HEK293 (cell line): ENCODE measurements at regions not wholly inside any gene's neighbourhood (a gene's known extent, or its start where the extent isn't known, plus 50 kb on each side); places are given as distances from the start of the nearest gene placed in this dataset.

Source experiments
- CTCF ChIA-PET: fragments of 350-600 bp; formaldehyde crosslinking; extraction: SDS; loops from one replicate; lab custom pipeline; 2021; ENCODE audit warnings: antibody characterized with exemption; lab: Yijun Ruan, JAX
- POLR2A ChIA-PET: fragments of 300-600 bp; formaldehyde crosslinking; extraction: SDS; loops from one replicate; lab custom pipeline; 2020; ENCODE audit warnings: antibody characterized with exemption, inconsistent platforms; lab: Yijun Ruan, JAX
- H3K27ac ChIP-seq: fragments of 200-500 bp; sonication (Bioruptor generic); 2 replicates; pipeline ENCODE4 v1.5.1; 2014; ENCODE audit warnings: low read depth, low read length, control low read depth, inconsistent platforms; ENCODE audit errors: extremely low read depth
- H3K36me3 ChIP-seq, 2 experiments: fragments of 200-500 bp in 1 of 2; sonication (Bioruptor generic) in 1 of 2; 1 replicate in 1 of 2; 2 replicates in 1 of 2; pipeline ENCODE4 v1.5.1; 2014 to 2017; ENCODE audit warnings: inconsistent platforms in 2 of 2, low read length in 2 of 2; ENCODE audit not compliant: control insufficient read depth in 2 of 2, insufficient read depth in 1 of 2
- H3K4me1 ChIP-seq: fragments of 200-500 bp; sonication (Bioruptor generic); 2 replicates; pipeline ENCODE4 v1.5.1; 2014; ENCODE audit warnings: mild to moderate bottlenecking, low read length, inconsistent platforms; ENCODE audit not compliant: control insufficient read depth, insufficient read depth
- H3K4me3 ChIP-seq: 2 replicates; pipeline ENCODE4 v1.5.1; 2011; ENCODE audit warnings: low read depth, mild to moderate bottlenecking, control low read depth, low read length, moderate library complexity
- H3K9me3 ChIP-seq: fragments of 200-500 bp; sonication (Bioruptor generic); 2 replicates; pipeline ENCODE4 v1.5.1; 2014; ENCODE audit warnings: low read depth, low read length, inconsistent platforms; ENCODE audit not compliant: control insufficient read depth, insufficient read depth
- GLI2 ChIP-seq: fragments of 450-650 bp; formaldehyde crosslinking; IDR thresholded peaks from 2 replicates; pipeline ENCODE4; 2017; ENCODE audit warnings: missing biosample characterization, missing genetic modification characterization, low read depth, borderline replicate concordance
- HOXD13 ChIP-seq: sonication (generic); formaldehyde crosslinking; IDR thresholded peaks from 2 replicates; pipeline ENCODE4 v1.8.0; 2022; ENCODE audit warnings: missing genetic modification reagents, borderline replicate concordance
- SCRT1 ChIP-seq: fragments of 450-650 bp; formaldehyde crosslinking; IDR thresholded peaks from 2 replicates; pipeline ENCODE4 v1.5.1; 2016; ENCODE audit warnings: missing biosample characterization, missing genetic modification characterization, borderline replicate concordance
- TCF7L2 ChIP-seq: IDR thresholded peaks from 2 replicates; pipeline ENCODE4 v1.6.1; 2011; ENCODE audit warnings: low read depth, mild to moderate bottlenecking, inconsistent platforms, low read length, moderate library complexity, borderline replicate concordance
- ZIC2 ChIP-seq: fragments of 450-650 bp; formaldehyde crosslinking; IDR thresholded peaks from 2 replicates; pipeline ENCODE4 v1.5.1; 2016; ENCODE audit warnings: missing biosample characterization, missing genetic modification characterization
- ZNF140 ChIP-seq: fragments of 450-650 bp; formaldehyde crosslinking; IDR thresholded peaks from 2 replicates; pipeline ENCODE4 v1.5.1; 2016; ENCODE audit warnings: missing biosample characterization, missing genetic modification characterization
- ZNF24 ChIP-seq: fragments of 450-650 bp; formaldehyde crosslinking; IDR thresholded peaks from 2 replicates; pipeline ENCODE4 v1.5.1; 2016; ENCODE audit warnings: missing biosample characterization, missing genetic modification characterization
- ZNF248 ChIP-seq: fragments of 450-650 bp; formaldehyde crosslinking; IDR thresholded peaks from 2 replicates; pipeline ENCODE4 v1.5.1; 2017; ENCODE audit warnings: missing biosample characterization, missing genetic modification characterization
- ZNF311 ChIP-seq: fragments of 450-650 bp; formaldehyde crosslinking; IDR thresholded peaks from 2 replicates; pipeline ENCODE4 v1.5.1; 2017; ENCODE audit warnings: missing biosample characterization, missing genetic modification characterization, borderline replicate concordance
- ZNF426 ChIP-seq: fragments of 450-650 bp; formaldehyde crosslinking; IDR thresholded peaks from 2 replicates; pipeline ENCODE4 v1.5.1; 2017; ENCODE audit warnings: missing biosample characterization, missing genetic modification characterization, mild to moderate bottlenecking, inconsistent platforms, moderate library complexity
- ZNF521 ChIP-seq: fragments of 450-650 bp; formaldehyde crosslinking; IDR thresholded peaks from 2 replicates; pipeline ENCODE4 v1.5.1; 2017; ENCODE audit warnings: missing biosample characterization, mild to moderate bottlenecking, missing genetic modification characterization
- ZNF654 ChIP-seq: fragments of 450-650 bp; formaldehyde crosslinking; IDR thresholded peaks from 2 replicates; pipeline ENCODE4 v1.5.1; 2016; ENCODE audit warnings: low read depth, missing biosample characterization, missing genetic modification characterization
- TF ChIP-seq, protein P1 (sequence below): fragments of 450-650 bp; formaldehyde crosslinking; IDR thresholded peaks from 2 replicates; pipeline ENCODE4 v1.5.1; 2016; ENCODE audit warnings: missing biosample characterization, missing genetic modification characterization
- TF ChIP-seq, protein P2 (sequence below): fragments of 450-650 bp; formaldehyde crosslinking; IDR thresholded peaks from 2 replicates; pipeline ENCODE4 v1.5.1; 2016; ENCODE audit warnings: missing biosample characterization, missing genetic modification characterization, borderline replicate concordance
- TF ChIP-seq, protein P3 (sequence below): fragments of 450-650 bp; formaldehyde crosslinking; IDR thresholded peaks from 2 replicates; pipeline ENCODE4 v1.5.1; 2016; ENCODE audit warnings: missing biosample characterization, missing genetic modification characterization
- TF ChIP-seq, protein P4 (sequence below): fragments of 450-650 bp; formaldehyde crosslinking; IDR thresholded peaks from 2 replicates; pipeline ENCODE4 v1.5.1; 2016; ENCODE audit warnings: missing biosample characterization, missing genetic modification characterization, low read depth
- TF ChIP-seq, protein P5 (sequence below): fragments of 450-650 bp; formaldehyde crosslinking; IDR thresholded peaks from 2 replicates; pipeline ENCODE4 v1.5.1; 2016; ENCODE audit warnings: missing biosample characterization, missing genetic modification characterization

DNA sequence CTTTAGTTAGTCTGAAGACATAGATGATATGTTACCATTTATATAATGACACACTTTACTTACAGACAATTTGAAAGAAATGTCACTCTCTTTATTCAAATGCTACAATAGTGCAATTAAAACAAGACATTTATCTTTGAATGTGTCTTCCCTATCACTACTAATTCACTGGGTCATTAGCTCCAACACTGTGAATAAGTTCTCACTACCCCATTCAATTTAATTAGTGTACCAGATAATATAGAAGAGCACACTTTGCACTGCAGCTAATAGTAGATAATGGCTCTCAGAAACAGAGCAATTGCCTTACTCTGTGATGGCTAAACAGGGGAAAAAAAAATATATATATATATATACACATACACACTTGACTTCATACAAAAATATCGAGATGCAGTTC is 497.0 kb downstream of the DTWD2 start (continued):
- TF ChIP-seq, protein P1, sequence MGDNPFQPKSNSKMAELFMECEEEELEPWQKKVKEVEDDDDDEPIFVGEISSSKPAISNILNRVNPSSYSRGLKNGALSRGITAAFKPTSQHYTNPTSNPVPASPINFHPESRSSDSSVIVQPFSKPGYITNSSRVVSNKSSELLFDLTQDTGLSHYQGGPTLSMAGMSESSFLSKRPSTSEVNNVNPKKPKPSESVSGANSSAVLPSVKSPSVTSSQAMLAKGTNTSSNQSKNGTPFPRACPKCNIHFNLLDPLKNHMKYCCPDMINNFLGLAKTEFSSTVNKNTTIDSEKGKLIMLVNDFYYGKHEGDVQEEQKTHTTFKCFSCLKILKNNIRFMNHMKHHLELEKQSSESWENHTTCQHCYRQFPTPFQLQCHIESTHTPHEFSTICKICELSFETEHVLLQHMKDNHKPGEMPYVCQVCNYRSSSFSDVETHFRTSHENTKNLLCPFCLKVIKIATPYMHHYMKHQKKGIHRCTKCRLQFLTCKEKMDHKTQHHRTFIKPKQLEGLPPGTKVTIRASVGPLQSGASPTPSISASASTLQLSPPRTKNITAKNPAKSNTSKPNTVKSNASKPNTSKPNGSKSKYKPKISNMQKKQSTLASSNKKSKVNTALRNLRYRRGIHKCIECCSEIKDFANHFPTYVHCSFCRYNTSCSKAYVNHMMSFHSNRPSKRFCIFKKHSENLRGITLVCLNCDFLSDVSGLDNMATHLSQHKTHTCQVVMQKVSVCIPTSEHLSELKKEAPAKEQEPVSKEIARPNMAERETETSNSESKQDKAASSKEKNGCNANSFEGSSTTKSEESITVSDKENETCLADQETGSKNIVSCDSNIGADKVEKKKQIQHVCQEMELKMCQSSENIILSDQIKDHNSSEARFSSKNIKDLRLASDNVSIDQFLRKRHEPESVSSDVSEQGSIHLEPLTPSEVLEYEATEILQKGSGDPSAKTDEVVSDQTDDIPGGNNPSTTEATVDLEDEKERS (tag by site-specific recombination), result no peak
- TF ChIP-seq ZNF24 (tag by site-specific recombination) (no peak), ZNF426 (no peak), TCF7L2 (no peak), ZIC2 (tag by site-specific recombination) (no peak), ZNF654 (tag by site-specific recombination) (no peak), ZNF521 (tag by site-specific recombination) (no peak)
- TF ChIP-seq, protein P2, sequence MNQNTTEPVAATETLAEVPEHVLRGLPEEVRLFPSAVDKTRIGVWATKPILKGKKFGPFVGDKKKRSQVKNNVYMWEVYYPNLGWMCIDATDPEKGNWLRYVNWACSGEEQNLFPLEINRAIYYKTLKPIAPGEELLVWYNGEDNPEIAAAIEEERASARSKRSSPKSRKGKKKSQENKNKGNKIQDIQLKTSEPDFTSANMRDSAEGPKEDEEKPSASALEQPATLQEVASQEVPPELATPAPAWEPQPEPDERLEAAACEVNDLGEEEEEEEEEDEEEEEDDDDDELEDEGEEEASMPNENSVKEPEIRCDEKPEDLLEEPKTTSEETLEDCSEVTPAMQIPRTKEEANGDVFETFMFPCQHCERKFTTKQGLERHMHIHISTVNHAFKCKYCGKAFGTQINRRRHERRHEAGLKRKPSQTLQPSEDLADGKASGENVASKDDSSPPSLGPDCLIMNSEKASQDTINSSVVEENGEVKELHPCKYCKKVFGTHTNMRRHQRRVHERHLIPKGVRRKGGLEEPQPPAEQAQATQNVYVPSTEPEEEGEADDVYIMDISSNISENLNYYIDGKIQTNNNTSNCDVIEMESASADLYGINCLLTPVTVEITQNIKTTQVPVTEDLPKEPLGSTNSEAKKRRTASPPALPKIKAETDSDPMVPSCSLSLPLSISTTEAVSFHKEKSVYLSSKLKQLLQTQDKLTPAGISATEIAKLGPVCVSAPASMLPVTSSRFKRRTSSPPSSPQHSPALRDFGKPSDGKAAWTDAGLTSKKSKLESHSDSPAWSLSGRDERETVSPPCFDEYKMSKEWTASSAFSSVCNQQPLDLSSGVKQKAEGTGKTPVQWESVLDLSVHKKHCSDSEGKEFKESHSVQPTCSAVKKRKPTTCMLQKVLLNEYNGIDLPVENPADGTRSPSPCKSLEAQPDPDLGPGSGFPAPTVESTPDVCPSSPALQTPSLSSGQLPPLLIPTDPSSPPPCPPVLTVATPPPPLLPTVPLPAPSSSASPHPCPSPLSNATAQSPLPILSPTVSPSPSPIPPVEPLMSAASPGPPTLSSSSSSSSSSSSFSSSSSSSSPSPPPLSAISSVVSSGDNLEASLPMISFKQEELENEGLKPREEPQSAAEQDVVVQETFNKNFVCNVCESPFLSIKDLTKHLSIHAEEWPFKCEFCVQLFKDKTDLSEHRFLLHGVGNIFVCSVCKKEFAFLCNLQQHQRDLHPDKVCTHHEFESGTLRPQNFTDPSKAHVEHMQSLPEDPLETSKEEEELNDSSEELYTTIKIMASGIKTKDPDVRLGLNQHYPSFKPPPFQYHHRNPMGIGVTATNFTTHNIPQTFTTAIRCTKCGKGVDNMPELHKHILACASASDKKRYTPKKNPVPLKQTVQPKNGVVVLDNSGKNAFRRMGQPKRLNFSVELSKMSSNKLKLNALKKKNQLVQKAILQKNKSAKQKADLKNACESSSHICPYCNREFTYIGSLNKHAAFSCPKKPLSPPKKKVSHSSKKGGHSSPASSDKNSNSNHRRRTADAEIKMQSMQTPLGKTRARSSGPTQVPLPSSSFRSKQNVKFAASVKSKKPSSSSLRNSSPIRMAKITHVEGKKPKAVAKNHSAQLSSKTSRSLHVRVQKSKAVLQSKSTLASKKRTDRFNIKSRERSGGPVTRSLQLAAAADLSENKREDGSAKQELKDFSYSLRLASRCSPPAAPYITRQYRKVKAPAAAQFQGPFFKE (tag by site-specific recombination), result no peak
- TF ChIP-seq, protein P3, sequence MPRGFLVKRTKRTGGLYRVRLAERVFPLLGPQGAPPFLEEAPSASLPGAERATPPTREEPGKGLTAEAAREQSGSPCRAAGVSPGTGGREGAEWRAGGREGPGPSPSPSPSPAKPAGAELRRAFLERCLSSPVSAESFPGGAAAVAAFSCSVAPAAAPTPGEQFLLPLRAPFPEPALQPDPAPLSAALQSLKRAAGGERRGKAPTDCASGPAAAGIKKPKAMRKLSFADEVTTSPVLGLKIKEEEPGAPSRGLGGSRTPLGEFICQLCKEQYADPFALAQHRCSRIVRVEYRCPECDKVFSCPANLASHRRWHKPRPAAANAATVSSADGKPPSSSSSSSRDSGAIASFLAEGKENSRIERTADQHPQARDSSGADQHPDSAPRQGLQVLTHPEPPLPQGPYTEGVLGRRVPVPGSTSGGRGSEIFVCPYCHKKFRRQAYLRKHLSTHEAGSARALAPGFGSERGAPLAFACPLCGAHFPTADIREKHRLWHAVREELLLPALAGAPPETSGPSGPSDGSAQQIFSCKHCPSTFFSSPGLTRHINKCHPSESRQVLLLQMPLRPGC (tag by site-specific recombination), result no peak
- TF ChIP-seq, all 188 proteins: peak for 0

DNA sequence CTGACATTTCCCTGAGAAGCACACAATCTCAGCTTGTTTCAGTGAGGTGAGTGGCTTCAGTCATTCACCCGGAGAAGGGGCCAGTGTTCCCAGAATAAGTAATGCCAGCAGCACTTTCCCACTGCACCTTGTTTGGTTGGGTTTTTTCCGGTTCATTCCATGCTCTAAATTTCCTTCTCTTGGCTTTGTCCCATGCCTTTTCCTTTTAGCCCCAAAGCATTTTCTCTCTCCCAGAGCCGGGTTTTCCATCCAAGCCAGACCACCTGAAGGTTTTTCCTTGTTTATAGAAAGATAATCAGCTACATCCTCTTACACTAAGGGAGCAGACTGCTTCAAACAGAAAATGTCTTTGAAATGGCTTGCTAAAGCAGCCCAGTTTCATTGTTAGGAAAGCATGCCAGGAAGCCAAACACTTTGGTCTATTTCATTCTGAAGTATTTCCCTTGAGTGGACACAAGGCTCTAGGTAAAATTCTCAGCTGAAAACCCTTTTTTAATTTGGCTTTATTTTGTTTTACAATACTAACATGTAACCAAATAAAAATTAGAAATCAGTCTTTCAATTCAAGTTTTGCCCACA is 501.6 kb downstream of the DTWD2 start:
- Histone ChIP-seq H3K36me3 (no peaks in the 10 kb centered on the region), H3K27ac (no peak overlapping the region), H3K9me3 (no peaks in the 10 kb centered on the region), H3K4me1 (no peaks in the 10 kb centered on the region), H3K4me3 (no peak overlapping the region)
- POLR2A ChIA-PET, result no interaction called here
- no peak for TF ChIP-seq SCRT1 (tag by site-specific recombination)
- no peak for TF ChIP-seq ZNF140 (tag by site-specific recombination)
- TF ChIP-seq TCF7L2, result no peak
- no peak for TF ChIP-seq HOXD13 (CRISPR knock-in tag)
- no peak for TF ChIP-seq ZNF426
- TF ChIP-seq, protein P4, sequence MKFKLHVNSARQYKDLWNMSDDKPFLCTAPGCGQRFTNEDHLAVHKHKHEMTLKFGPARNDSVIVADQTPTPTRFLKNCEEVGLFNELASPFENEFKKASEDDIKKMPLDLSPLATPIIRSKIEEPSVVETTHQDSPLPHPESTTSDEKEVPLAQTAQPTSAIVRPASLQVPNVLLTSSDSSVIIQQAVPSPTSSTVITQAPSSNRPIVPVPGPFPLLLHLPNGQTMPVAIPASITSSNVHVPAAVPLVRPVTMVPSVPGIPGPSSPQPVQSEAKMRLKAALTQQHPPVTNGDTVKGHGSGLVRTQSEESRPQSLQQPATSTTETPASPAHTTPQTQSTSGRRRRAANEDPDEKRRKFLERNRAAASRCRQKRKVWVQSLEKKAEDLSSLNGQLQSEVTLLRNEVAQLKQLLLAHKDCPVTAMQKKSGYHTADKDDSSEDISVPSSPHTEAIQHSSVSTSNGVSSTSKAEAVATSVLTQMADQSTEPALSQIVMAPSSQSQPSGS (tag by site-specific recombination), result no peak
- no peak for TF ChIP-seq GLI2 (tag by site-specific recombination)
- no peak for TF ChIP-seq ZNF248 (tag by site-specific recombination)
- TF ChIP-seq, protein P5, sequence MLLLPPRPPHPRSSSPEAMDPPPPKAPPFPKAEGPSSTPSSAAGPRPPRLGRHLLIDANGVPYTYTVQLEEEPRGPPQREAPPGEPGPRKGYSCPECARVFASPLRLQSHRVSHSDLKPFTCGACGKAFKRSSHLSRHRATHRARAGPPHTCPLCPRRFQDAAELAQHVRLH (tag by site-specific recombination), result no peak
- TF ChIP-seq ZNF311 (tag by site-specific recombination), result no peak
- CTCF ChIA-PET, result interaction anchor here (0.7 kb wide), 2 partner anchors 13 to 304 kb away, joined by 4 to 5 read pairs; no protein-coding TSS in a partner anchor
